Memory B cell (primary cell): ENCODE measurements at regions not wholly inside any gene's neighbourhood (a gene's known extent, or its start where the extent isn't known, plus 50 kb on each side); places are given as distances from the start of the nearest gene placed in this dataset.
"Not testable (repeated sequence)": the region's sequence is repeated elsewhere in the genome, so short reads cannot be mapped to it uniquely, and the experiment has no call there.

Experiments
- ATAC-seq: fragments of 150-1000 bp; cut with Tn5 transposase; 2 replicates; pipeline ENCODE4 v1.10.0; 2021; ENCODE audit warnings: low read depth, mild to moderate bottlenecking, moderate library complexity
- DNase-seq, 2 donors: peaks; one replicate each; pipeline ENCODE4 v3.0.0; 2022; ENCODE audit warnings: low spot score in 2 of 2
- H3K27ac Mint-ChIP-seq: one replicate; pipeline ENCODE4 v1.8.0; 2022; ENCODE audit warnings: mild to moderate bottlenecking, moderate library complexity, mixed read lengths
- H3K27me3 Mint-ChIP-seq: one replicate; pipeline ENCODE4 v1.8.0; 2022; ENCODE audit warnings: mixed read lengths
- H3K36me3 Mint-ChIP-seq: one replicate; pipeline ENCODE4 v1.8.0; 2022; ENCODE audit warnings: mild to moderate bottlenecking, mixed read lengths
- H3K4me1 Mint-ChIP-seq: one replicate; pipeline ENCODE4 v1.8.0; 2022; ENCODE audit warnings: mixed read lengths
- H3K4me3 Mint-ChIP-seq: one replicate; pipeline ENCODE4 v1.8.0; 2022; ENCODE audit warnings: mild to moderate bottlenecking, moderate library complexity, mixed read lengths
- H3K9me3 Mint-ChIP-seq: one replicate; pipeline ENCODE4 v1.8.0; 2022; ENCODE audit warnings: mixed read lengths

DNA sequence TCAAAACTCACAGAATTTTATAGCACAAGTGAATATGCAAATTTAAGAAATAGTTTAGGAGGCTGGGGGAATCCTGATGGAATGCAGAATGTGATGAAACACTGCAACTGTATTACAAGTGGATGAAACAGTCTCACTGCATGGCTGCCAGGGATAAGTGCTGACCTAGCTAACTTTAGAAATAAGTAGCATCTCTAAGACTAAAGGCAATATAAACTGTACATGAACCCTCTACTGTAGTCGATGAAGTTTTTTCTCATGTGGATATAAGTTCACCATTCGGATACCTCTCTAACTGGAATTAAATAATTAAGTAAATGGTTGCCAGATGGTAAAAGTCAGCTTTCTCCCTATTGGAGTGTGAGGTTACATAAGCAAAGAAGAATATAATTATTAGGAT, 777.8 kb upstream of the RAB6C start:
- Mint-ChIP-seq H3K27me3 (peaks cover 1% of the 10 kb centered on the region), H3K4me1 (no peaks in the 10 kb centered on the region), H3K9me3 (no peaks in the 10 kb centered on the region), H3K27ac (no peak overlapping the region), H3K4me3 (no peak overlapping the region), H3K36me3 (no peaks in the 10 kb centered on the region)
- no peak for ATAC-seq
- no peak for DNase-seq

DNA sequence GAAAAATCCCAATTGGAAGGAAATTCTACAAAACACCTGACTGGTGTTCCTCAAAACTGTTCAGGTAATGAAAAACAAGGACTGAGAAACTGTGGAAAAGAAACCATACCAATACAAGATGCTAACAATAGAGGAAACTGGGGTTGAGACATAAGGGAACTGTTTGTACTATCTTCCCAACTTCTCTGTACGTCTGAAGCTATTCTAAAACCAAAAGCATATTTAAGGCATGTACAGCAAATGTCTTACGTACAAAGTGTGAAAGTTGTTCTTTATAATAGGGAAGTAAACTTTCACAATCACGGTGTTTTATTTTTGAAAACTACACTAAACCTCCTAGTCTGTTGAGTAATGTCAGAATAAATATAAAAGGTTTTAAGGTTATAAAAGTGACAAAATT, 776.1 kb upstream of the RAB6C start:
- Mint-ChIP-seq H3K36me3 (no peaks in the 10 kb centered on the region), H3K4me1 (no peaks in the 10 kb centered on the region), H3K27me3 (peaks cover 4% of the 10 kb centered on the region), H3K9me3 (no peaks in the 10 kb centered on the region), H3K27ac (no peak overlapping the region), H3K4me3 (no peak overlapping the region)
- ATAC-seq, result no peak
- DNase-seq, result no peak

DNA sequence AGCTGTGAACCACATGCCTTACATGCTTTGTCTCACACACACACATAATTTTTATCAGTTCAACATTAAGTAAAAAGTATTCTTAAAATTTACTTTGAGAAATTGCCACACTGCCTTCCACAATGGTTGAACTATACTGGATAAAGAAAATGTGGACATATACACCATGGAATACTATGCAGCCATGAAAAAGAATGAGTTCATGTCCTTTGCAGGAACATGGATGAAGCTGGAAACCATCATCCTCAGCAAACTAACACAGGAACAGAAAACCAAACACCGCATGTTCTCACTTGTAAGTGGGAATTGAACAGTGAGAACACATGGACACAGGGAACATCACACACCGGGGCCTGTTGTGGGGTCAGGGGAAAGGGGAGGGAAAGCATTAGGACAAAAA, 774.9 kb upstream of the RAB6C start:
- H3K27ac Mint-ChIP-seq, H3K36me3 Mint-ChIP-seq, DNase-seq, H3K9me3 Mint-ChIP-seq, H3K4me3 Mint-ChIP-seq, ATAC-seq, H3K4me1 Mint-ChIP-seq, H3K27me3 Mint-ChIP-seq: not testable (repeated sequence)

DNA sequence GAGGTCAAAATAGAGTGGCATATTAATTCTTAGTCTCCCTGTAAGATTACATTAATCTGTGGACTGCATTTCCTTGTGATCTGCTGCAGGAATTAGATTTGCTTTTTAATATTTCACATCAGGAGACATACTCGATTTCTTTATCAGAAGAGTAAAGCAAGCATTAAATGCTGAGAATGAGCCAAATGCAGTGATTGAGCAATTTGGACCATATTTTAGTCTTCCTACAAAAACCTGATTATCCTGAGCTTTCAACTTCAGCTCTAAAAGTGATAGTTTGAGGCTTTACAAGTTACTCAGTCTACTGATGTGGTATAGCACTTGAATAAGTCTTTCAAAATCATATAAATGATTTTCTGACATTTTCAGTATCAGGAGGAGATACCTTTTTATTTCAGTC, 774.3 kb upstream of the RAB6C start:
- Mint-ChIP-seq H3K36me3 (no peaks in the 10 kb centered on the region), H3K27me3 (peaks cover 5% of the 10 kb centered on the region), H3K9me3 (no peaks in the 10 kb centered on the region), H3K4me1 (no peaks in the 10 kb centered on the region), H3K27ac (no peak overlapping the region), H3K4me3 (no peak overlapping the region)
- no peak for DNase-seq
- ATAC-seq, result no peak

DNA sequence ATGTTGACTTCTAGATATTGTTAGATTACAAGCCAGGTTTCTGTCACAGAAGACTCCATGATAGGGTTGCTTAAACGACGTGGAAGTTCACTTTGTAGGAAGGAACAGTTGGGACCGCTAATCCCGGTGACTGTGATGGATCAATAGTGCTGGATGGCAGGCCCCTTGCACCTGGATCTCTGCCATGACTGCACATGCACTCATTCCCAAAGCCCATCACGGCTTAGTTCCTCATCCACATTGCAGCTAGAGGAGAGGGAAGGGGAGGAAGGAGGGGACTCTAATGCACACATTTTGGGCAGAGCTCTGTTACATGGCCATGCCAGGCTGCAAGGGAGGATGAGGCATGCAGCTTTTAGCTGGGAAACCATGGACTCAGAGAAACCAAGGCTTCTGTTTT, 773.7 kb upstream of the RAB6C start:
- H3K27me3 Mint-ChIP-seq, result peaks cover 5% of the 10 kb centered on the region
- DNase-seq (no peak), ATAC-seq (no peak)
- H3K4me3 Mint-ChIP-seq, result no peak overlapping the region
- H3K9me3 Mint-ChIP-seq, result no peaks in the 10 kb centered on the region
- no peaks in the 10 kb centered on the region for H3K36me3 Mint-ChIP-seq
- no peaks in the 10 kb centered on the region for H3K4me1 Mint-ChIP-seq
- H3K27ac Mint-ChIP-seq, result no peak overlapping the region

GRCh38 chr2:129212299-129212958, 767.0 kb upstream of the RAB6C start:
- H3K36me3 Mint-ChIP-seq, result no peaks in the 10 kb centered on the region
- H3K4me3 Mint-ChIP-seq, result no peak overlapping the region
- H3K9me3 Mint-ChIP-seq, result peaks cover 3% of the 10 kb centered on the region
- H3K27ac Mint-ChIP-seq, result no peak overlapping the region
- ATAC-seq, result no peak
- H3K27me3 Mint-ChIP-seq, result peaks cover 10% of the 10 kb centered on the region
- H3K4me1 Mint-ChIP-seq, result no peaks in the 10 kb centered on the region
- no peak for DNase-seq

- DNase-seq, result no peak
- no peak for ATAC-seq
- Mint-ChIP-seq H3K27ac (no peak overlapping the region), H3K9me3 (no peaks in the 10 kb centered on the region), H3K4me3 (no peak overlapping the region), H3K36me3 (no peaks in the 10 kb centered on the region), H3K27me3 (no peaks in the 10 kb centered on the region), H3K4me1 (no peaks in the 10 kb centered on the region)
Observed at GRCh38 chr2:129224022-129224421, 755.4 kb upstream of the RAB6C start.

- H3K4me1 Mint-ChIP-seq, result no peaks in the 10 kb centered on the region
- no peak for ATAC-seq
- H3K9me3 Mint-ChIP-seq, result no peaks in the 10 kb centered on the region
- no peak overlapping the region for H3K27ac Mint-ChIP-seq
- no peak for DNase-seq
- no peaks in the 10 kb centered on the region for H3K27me3 Mint-ChIP-seq
- H3K36me3 Mint-ChIP-seq, result no peaks in the 10 kb centered on the region
- no peak overlapping the region for H3K4me3 Mint-ChIP-seq
Observed at GRCh38 chr2:129224486-129224885, 755.0 kb upstream of the RAB6C start.

DNA sequence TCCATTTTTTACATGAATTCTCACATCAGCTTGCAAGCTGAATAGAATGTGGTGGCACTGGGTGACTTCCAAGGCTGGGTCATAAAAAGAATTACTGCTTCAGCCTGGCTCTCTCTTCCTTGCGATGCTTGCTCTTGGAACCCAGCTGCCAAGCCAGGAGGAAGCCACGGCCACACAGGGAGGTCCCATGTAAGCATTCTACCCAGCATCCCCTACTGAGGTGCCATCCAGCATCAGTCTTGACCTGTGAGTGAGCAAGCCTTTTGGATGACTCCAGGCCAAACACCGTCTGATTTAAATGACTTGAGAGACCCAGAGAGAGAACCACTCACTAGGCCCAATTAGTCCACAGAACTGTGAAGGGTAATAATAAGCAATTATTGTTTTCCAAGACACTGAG, 750.3 kb upstream of the RAB6C start:
- Mint-ChIP-seq H3K4me1 (no peaks in the 10 kb centered on the region), H3K27ac (no peak overlapping the region), H3K27me3 (peaks cover 2% of the 10 kb centered on the region), H3K4me3 (no peak overlapping the region), H3K36me3 (no peaks in the 10 kb centered on the region), H3K9me3 (no peaks in the 10 kb centered on the region)
- DNase-seq (no peak), ATAC-seq (no peak)

GRCh38 chr2:129229830-129230441, 749.5 kb upstream of the RAB6C start:
- DNase-seq (no peak), ATAC-seq (no peak)
- no peaks in the 10 kb centered on the region for H3K4me1 Mint-ChIP-seq
- no peak overlapping the region for H3K4me3 Mint-ChIP-seq
- no peaks in the 10 kb centered on the region for H3K36me3 Mint-ChIP-seq
- H3K27me3 Mint-ChIP-seq, result peaks cover 2% of the 10 kb centered on the region
- H3K27ac Mint-ChIP-seq, result no peak overlapping the region
- H3K9me3 Mint-ChIP-seq, result no peaks in the 10 kb centered on the region

- no peak for ATAC-seq
- Mint-ChIP-seq H3K9me3 (peaks cover 2% of the 10 kb centered on the region), H3K36me3 (no peaks in the 10 kb centered on the region), H3K4me1 (no peaks in the 10 kb centered on the region), H3K27ac (no peak overlapping the region), H3K4me3 (no peak overlapping the region), H3K27me3 (peaks cover 2% of the 10 kb centered on the region)
- DNase-seq, result no peak
Observed at GRCh38 chr2:129231924-129232323, 747.5 kb upstream of the RAB6C start.

DNA sequence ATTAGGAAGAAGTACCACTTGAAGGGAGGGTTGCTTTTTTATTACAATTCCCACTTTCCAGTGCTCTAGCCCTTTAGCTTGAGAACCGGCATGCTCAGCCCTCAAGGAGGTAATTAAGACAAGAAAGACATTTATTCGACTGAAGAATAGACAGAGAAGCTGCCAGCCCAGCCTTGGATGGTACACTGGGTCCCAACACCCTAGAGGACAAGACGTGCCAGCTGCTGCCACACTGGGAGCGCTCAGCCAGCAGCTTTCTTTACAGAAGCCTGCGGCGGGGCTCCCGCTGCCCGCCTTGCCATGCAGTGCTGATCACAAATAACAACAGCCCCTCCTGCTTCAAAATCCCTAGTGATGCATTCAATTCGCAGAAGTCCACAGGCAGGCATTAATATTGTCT, 746.3 kb upstream of the RAB6C start:
- Mint-ChIP-seq H3K4me1 (no peaks in the 10 kb centered on the region), H3K36me3 (no peaks in the 10 kb centered on the region), H3K9me3 (peaks cover 2% of the 10 kb centered on the region), H3K4me3 (no peak overlapping the region), H3K27me3 (peaks cover 2% of the 10 kb centered on the region), H3K27ac (no peak overlapping the region)
- ATAC-seq (no peak), DNase-seq (no peak)

GRCh38 chr2:129233751-129234406, 745.6 kb upstream of the RAB6C start:
- no peak for ATAC-seq

GRCh38 chr2:129236601-129237000, 742.9 kb upstream of the RAB6C start:
- no peaks in the 10 kb centered on the region for H3K4me1 Mint-ChIP-seq
- H3K27me3 Mint-ChIP-seq, result peaks cover 2% of the 10 kb centered on the region
- DNase-seq (no peak), ATAC-seq (no peak)
- peaks cover 2% of the 10 kb centered on the region for H3K9me3 Mint-ChIP-seq
- H3K4me3 Mint-ChIP-seq, result no peak overlapping the region
- H3K27ac Mint-ChIP-seq, result no peak overlapping the region
- no peaks in the 10 kb centered on the region for H3K36me3 Mint-ChIP-seq

More at GRCh38 chr2:129233751-129234406, 745.6 kb upstream of the RAB6C start:
- H3K9me3 Mint-ChIP-seq, result peaks cover 2% of the 10 kb centered on the region
- H3K36me3 Mint-ChIP-seq, result no peaks in the 10 kb centered on the region
- peaks cover 2% of the 10 kb centered on the region for H3K27me3 Mint-ChIP-seq
- no peak overlapping the region for H3K27ac Mint-ChIP-seq
- no peak overlapping the region for H3K4me3 Mint-ChIP-seq
- no peak for DNase-seq
- no peaks in the 10 kb centered on the region for H3K4me1 Mint-ChIP-seq
